Kidney (tissue), 13 donors: ENCODE measurements at regions not wholly inside any gene's neighbourhood (a gene's known extent, or its start where the extent isn't known, plus 50 kb on each side); places are given as distances from the start of the nearest gene placed in this dataset.

Source experiments
- DNase-seq, 5 donors: peaks; one replicate each; pipeline ENCODE4 v3.0.0-alpha.2; 2013 to 2020
- FAIRE-seq: peaks from 2 replicates; lab custom pipeline; 2012; peaks lifted over from hg19 to GRCh38; lab: Jason Lieb, UNC
- H3K27ac ChIP-seq, 2 donors: one replicate each; pipeline ENCODE4 v1.7.0; 2013; ENCODE audit warnings: low read depth in 2 of 2, low read length in 2 of 2, inconsistent platforms in 1 of 2
- H3K27me3 ChIP-seq: one replicate; pipeline ENCODE4 v1.7.1; 2013; ENCODE audit warnings: low read length, inconsistent platforms; ENCODE audit not compliant: control insufficient read depth, insufficient read depth
- H3K36me3 ChIP-seq, 3 donors: one replicate each; pipeline versions ENCODE4 v1.7.0 to v1.7.1; 2013; ENCODE audit warnings: low read length in 3 of 3, control low read depth in 1 of 3, inconsistent platforms in 1 of 3; ENCODE audit not compliant: insufficient read depth in 3 of 3, control insufficient read depth in 2 of 3
- H3K4me1 ChIP-seq, 3 donors: one replicate each; pipeline versions ENCODE4 v1.7.0 to v1.7.1; 2013; ENCODE audit warnings: low read length in 3 of 3, inconsistent platforms in 1 of 3, low read depth in 1 of 3; ENCODE audit not compliant: control insufficient read depth in 2 of 3, insufficient read depth in 2 of 3
- H3K4me3 ChIP-seq, 3 donors: one replicate each; pipeline versions ENCODE4 v1.7.0 to v1.8.1; 2013; ENCODE audit warnings: low read length in 3 of 3, control low read depth in 1 of 3, inconsistent platforms in 1 of 3
- H3K9ac ChIP-seq, 3 donors: one replicate each; pipeline versions ENCODE4 v1.7.0 to v1.7.1; 2013; ENCODE audit warnings: low read length in 3 of 3, control low read depth in 1 of 3, inconsistent platforms in 1 of 3
- H3K9me3 ChIP-seq, 3 donors: one replicate each; pipeline versions ENCODE4 v1.7.0 to v1.7.1; 2013; ENCODE audit warnings: low read length in 3 of 3, control low read depth in 1 of 3, inconsistent platforms in 1 of 3; ENCODE audit not compliant: control insufficient read depth in 2 of 3, insufficient read depth in 1 of 3
- intact Hi-C: fragments of 100-400 bp; cut with DNase I; formaldehyde crosslinking; loops from one replicate; pipeline ENCODE4 v1.11.1; 2022
- TF ChIP-seq, protein P1 (sequence below): IDR thresholded peaks from 3 replicates; pipeline ENCODE4 v1.5.1; 2012; ENCODE audit warnings: mild to moderate bottlenecking, moderate library complexity, borderline replicate concordance; ENCODE audit not compliant: insufficient read depth; ENCODE audit errors: extremely low read depth
- donor health status: control.
- donor health status: control.
- donor health status: control.
- donor health status: control.
- donor health status: control.
- donor health status: DM: yes; HTN: yes; CAD: no.
- donor health status: Normal renal cell carcinoma (clear cell type).

DNA sequence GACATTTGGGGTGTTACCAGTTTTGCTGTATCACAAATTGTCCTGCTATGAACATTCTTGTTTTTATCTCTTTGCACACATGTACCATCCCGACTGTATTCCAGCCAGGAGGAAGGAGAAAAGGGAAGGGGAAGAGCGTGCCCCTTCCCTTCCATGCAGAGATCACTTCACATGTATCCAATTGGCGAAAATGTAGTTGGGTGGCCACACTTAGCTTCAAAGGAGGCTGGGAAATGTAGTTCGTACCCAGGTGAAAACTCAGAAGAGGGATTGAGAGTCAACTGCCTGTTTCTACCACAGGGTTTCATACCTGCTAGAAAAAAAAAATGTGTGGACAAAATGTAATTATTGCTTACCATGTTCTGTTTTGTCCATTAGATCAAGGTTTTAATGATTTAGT lies 189.1 kb upstream of the PELI2 start:
- Histone ChIP-seq H3K9me3 (peaks cover 0 to 5% (median 0%) of the 10 kb centered on the region in 3 donors), H3K27me3 (no peaks in the 10 kb centered on the region), H3K4me3 (no peak overlapping the region), H3K9ac (no peak overlapping the region), H3K27ac (no peak overlapping the region), H3K36me3 (no peaks in the 10 kb centered on the region), H3K4me1 (peaks cover 0 to 25% (median 0%) of the 10 kb centered on the region in 3 donors)
- FAIRE-seq, result no peak
- intact Hi-C loops, result no loop called here
- TF ChIP-seq, protein P1, sequence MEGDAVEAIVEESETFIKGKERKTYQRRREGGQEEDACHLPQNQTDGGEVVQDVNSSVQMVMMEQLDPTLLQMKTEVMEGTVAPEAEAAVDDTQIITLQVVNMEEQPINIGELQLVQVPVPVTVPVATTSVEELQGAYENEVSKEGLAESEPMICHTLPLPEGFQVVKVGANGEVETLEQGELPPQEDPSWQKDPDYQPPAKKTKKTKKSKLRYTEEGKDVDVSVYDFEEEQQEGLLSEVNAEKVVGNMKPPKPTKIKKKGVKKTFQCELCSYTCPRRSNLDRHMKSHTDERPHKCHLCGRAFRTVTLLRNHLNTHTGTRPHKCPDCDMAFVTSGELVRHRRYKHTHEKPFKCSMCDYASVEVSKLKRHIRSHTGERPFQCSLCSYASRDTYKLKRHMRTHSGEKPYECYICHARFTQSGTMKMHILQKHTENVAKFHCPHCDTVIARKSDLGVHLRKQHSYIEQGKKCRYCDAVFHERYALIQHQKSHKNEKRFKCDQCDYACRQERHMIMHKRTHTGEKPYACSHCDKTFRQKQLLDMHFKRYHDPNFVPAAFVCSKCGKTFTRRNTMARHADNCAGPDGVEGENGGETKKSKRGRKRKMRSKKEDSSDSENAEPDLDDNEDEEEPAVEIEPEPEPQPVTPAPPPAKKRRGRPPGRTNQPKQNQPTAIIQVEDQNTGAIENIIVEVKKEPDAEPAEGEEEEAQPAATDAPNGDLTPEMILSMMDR, result no peak
- DNase-seq, result no peak

DNA sequence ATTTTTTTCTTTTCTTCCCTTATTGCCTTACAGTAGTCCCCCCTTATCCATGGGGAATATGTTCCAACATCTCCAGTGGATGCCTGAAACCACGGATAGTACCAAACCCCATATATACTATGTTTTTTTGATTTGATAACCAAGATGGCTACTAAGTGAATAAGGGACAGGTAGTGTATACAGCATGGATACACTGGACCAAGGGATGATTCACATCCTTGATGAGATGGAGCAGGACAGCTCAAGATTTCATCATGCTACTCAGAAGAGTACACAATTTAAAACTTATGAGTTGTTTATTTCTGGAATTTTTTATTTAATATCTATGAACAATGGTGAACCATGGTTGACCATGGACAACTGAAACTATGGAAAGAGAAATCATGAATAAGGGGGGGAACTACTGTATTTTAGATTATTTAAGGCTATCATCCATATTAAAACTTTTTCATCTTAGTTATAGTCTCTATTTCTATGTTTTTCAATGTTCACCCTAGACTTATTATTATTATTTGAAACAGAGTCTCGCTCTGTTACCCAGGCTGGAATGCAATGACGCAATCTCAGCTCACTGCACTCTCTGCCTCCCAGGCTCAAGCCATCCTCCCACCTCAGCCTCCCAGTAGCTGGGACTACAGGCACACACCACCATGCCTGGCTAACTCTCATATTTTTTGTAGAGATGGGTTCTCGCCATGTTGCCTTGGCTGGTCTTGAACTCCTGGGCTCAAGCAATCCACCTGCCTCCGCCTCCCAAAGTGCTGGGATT lies 188.0 kb upstream of the PELI2 start:
- H3K4me1 ChIP-seq, result peaks cover 0 to 22% (median 0%) of the 10 kb centered on the region in 3 donors
- H3K27ac ChIP-seq, result no peak overlapping the region
- H3K9me3 ChIP-seq, result peaks cover 0 to 5% (median 0%) of the 10 kb centered on the region in 3 donors
- no peak for DNase-seq
- H3K27me3 ChIP-seq, result no peaks in the 10 kb centered on the region
- no peak for FAIRE-seq
- intact Hi-C loops, result no loop called here
- no peak overlapping the region for H3K9ac ChIP-seq
- H3K4me3 ChIP-seq, result no peak overlapping the region
- H3K36me3 ChIP-seq, result no peaks in the 10 kb centered on the region
- TF ChIP-seq, protein P1, result no peak

DNA sequence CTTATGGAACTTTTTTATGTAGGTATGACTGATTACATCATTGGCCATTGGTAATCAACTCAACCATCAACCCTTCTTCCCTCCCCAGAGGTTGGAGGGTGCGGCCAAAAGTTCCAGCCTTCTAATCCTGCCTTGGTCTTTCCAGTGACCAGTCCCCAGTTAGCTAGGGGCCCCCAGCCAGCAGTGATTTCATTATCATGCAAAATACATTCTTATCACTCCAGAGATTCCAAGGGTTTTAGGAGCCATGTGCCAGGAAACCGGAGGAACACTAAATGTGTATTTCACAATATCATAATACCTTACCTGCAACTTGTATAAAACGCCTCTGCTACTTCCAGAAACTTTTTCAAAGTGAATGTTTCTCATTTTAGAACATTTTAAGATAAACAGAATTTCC lies 181.5 kb upstream of the PELI2 start:
- TF ChIP-seq, protein P1, result no peak
- H3K4me3 ChIP-seq, result no peak overlapping the region
- H3K27ac ChIP-seq, result no peak overlapping the region
- H3K9me3 ChIP-seq, result peaks cover 0 to 5% (median 0%) of the 10 kb centered on the region in 3 donors
- FAIRE-seq (no peak), DNase-seq (no peak)
- no peaks in the 10 kb centered on the region for H3K36me3 ChIP-seq
- intact Hi-C loops, result no loop called here
- no peak overlapping the region for H3K9ac ChIP-seq
- H3K4me1 ChIP-seq, result no peaks in the 10 kb centered on the region
- H3K27me3 ChIP-seq, result no peaks in the 10 kb centered on the region
